ENCODE measurements at regions not wholly inside any gene's neighbourhood (a gene's known extent, or its start where the extent isn't known, plus 50 kb on each side); places are given as distances from the start of the nearest gene placed in this dataset.

DNA sequence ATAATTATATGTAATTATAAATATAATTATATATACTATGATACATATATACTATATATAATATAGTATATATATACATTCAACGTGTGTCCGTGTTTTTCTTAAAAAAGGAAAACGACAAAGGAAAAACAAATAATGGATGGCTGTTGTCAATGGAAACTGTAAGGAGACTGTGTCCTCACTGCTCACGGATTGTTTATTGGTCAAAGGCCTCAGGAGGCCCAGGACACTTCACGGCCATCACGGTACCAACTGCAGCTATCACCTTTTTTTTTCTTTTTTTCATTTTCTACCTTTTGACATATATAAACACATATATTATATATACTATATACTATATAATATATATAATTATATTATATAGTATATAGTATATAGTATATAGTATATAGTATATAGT lies 113.4 kb downstream of the SPTSSA start:
- no peak for DNase-seq

DNA sequence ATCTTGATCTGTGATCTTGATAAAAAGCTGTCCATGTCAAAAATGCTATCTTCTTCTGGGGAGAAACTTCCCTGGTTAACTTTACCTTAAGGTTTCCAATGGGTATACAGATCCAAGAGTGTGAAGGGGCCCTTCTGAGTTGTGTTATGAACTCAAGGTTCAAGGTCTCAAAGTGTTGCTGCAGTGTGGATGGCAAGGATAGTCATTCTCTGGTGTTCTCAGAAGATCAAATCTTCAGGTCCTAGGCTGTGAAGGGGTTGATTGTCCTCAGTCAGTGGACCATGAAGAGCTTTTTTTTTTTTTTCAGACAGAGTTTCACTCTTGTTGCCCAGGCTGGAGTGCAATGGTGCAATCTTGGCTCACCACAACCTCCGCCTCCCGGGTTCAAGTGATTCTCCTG lies 114.4 kb downstream of the SPTSSA start:
- no peak for DNase-seq

DNA sequence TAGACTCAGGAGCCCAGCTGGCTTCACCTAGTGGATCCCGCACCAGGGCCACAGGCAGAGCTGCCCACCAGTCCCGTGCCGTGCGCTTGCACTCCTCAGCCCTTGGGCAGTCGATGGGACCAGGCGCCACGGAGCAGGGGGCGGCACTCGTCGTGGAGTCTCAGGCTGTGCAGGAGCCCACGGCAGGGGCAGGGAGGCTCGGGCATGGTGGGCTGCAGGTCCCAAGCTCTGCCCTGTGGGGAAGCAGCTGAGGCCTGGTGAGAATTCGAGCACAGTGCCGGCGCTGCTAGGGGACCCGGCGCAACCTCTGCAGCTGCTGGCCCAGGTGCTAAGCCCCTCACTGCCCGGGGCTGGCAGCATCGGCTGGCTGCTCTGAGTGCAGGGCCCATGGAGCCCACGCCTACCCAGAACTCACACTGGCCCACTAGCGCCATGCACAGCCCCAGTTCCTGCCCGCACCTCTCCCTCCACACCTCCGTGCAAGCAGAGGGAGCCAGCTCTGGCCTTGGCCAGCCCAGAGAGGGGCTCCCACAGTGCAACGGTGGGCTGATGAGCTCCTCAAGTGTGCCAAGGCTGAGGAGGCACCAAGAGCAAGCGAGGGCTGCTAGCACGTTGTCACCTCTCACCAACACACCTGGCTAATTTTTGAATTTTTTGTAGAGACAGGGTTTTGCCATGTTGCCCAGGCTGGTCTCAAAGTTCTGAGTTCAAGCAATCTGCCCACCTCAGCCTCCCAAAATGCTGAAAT lies 116.1 kb downstream of the SPTSSA start:
- no peak for DNase-seq

DNA sequence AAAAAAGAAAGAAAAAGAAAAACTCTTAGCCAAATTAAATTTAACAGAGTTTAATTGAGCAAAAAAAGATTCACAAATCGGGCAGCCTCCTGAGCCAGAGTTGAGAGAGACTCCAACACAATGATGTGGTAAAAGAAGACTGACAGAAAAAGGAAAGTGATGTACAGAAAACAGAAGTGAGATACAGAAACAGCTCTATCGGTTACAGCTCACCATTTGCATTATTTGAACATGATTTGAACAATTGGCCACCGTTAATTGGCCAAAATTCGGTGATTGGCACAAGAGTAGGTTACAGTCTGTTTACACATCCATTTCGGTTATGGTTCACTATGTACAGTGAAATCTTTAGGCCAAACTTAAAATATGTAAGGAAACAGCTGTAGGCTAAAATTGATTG lies 117.7 kb downstream of the SPTSSA start:
- DNase-seq, result no peak

DNA sequence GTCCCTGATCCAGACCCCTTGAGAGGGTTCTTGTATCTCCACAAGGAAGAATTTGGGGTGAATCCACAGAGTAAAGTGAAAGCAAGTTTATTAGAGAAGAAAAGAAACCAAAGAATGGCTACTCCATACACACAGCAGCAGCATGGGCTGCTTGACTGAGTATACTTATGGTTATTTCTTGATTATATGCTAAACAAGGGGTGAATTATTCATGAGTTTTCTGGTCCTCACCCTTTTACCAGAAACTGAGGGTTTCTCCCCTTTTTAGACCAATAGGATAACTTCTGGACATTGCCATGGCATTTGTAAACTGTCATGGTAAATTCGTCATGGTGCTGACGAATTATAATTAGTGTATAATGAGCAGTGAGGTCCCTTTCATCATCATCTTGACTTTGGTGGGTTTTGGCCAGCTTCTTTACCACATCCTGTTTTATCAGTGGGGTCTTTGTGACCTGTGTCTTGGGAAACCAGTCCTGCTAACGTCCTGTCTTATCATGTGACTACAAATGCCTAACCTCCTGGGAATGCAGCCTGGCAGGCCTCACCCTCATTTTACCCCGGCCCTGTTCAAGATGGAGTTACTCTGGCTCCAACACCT lies 121.9 kb downstream of the SPTSSA start:
- DNase-seq, result no peak

DNA sequence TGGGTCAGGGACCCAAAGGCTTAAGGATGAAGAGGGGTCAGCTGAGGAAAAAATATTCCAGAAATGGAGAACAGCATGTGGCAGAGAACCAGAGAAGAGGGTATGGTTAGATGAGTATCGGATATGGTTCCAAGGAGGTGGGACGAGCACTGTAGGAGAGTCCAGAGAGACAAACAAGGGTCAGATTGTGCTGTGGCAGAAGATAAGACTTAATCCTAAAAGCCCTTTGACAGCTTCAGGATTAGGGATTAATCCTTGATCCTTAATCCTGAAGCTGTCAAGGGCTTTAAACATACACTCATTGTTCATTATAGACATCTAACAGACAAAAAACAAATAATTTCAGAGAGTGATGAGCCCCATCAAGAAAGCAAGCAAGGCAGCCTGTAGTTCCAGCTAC lies 124.0 kb downstream of the SPTSSA start:
- no peak for DNase-seq

DNA sequence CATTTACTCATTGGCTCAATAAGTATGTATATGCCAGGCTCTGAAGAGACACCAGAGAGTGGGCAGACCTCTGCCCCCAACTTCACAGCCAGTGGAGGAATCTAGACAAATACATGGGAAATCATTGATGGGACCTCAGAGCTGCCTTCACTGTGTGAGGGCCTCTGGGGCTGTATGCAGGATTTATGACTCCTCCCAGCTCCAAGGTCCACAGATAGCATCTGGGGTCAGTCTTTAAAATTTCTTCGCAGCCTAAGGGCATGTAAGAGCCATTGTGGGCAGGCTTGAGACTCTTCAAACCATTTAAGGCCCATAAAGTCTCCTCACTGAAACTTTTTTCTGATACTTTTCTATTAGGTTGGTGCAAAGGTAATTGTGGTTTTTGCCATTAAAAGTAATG lies 125.5 kb downstream of the SPTSSA start:
- DNase-seq, result no peak

DNA sequence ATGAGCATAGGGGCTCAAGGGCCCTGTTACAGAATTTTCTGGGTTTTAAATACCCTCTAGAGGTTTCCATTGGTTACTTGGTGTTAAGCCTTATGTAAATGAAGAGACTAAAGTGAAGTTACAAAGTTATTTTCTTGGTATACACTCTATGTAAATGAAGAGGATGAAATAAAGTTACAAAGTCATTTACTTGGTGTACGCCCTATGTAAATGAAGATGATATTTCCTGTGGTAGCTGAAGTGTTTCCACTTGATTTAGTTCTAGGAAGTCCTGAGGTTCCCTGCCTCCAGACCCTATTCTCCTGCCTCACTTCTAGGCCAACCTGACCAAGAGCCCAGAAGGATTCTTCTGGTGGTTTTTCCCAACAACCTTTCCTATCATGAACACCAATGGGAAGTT lies 126.1 kb downstream of the SPTSSA start:
- DNase-seq, result no peak

DNA sequence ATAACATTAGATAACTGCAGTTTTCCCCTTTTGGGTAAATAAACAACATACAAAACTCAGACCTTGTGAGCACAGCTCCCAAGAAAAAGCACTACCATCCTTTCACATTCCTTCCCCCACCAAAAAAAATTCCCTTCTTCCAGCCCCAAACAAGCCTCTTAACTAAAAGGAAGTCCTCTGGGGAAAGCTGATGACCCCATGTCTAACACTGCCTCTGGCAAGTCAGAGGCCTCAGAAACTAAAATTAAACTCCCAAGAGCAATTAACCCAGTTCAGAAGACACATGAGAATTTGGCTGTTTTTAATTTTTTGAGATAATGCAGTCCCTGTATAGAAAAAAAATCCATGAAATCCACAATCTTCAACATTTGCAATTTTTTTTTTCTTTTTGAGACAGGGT lies 127.7 kb downstream of the SPTSSA start:
- no peak for DNase-seq

DNA sequence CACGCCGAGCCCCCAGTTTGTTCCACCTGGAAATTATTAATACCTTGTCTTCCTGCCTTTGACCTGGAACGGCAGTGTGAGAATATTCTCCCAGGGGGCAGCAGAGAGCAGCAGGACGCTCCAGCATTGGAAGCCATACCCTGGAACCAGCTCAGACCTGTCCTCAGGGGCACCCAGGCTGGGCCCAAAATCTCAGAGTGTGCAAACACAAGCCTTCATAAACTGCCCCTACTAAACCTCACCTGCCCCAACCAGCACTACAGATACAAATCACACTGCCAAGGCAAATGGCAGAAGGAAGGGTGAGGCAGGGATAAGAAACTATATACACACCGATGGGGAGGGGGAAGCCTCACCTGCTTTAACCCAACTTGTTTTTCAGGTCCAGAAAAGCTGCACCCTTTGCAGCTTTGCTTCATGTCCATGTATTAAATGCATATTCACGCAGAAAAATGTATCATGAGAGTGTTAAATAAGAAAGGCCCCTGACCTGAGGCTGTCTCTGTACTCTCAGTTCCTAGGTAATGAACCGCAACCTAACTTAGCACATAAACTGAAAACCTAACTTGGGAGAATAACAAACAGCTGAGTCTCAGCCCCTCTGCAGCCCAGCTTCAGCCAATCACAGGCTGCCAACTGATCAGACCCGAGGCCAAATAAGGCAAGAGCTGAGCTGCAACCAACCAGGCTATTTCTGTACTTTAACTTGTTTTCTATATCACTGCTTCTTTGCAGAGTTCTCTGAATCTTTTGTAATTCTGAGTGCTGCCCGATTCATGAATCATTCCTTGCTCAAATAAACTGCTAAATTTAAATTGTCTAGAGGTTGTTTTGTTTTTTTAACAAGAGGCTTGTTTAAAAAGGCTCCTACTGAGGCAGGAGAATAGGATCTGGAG lies 130.1 kb downstream of the SPTSSA start:
- DNase-seq, result peak; percentile 59

DNA sequence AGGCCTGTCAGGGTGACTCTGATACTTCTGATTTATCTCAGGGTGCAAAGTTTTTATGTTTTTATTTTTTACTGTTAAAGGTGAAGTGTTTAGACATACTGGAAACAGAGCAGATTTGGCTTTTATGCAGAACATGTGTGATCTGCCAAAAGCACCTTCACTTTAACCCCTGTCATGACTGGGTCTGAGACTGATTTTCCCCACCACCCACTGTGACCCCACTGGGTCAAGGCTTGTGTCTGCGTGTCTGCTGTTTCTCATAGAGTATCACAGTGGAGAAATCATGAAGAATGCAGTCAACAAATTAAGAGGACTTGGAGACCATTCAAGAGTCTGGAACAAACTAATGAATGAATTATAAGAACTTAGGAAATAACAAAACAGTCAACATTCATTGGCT lies 131.2 kb downstream of the SPTSSA start:
- no peak for DNase-seq

DNA sequence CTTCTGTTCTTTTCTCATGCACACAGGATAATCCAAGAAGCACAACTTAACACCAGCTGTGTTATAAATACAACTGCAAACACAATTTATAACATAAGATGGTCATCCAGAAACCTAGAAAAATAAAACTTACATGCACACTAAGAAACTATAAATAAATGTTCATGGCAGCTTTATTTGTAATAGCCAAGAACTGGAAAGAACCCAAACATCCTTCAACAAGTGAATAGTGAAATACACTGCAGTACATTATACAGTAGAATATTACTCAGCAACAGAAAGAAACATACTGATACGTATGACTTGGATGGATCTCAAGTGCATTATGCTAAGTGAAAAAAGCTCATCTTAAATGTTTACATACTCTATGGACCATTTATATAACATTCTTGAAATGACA lies 132.7 kb downstream of the SPTSSA start:
- DNase-seq, result no peak

DNA sequence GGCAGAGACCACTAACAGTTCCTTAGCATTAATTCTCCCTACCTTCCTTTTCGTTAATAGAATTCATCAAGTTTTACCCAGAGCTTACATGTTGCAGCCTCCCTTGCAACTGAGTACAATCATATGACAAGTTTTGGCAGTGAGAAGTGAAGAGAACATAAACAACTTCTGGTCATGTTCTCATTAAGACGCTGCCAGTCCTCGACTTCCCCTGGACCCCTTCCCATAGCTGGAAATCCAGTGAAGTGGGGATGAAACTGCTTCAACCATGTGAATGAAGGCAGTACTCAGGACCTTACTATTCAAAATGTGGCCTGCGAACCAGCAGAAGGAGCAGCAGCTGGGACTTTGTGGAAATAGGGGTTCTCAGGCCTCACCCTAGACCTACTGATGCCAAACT lies 133.9 kb downstream of the SPTSSA start:
- no peak for DNase-seq

DNA sequence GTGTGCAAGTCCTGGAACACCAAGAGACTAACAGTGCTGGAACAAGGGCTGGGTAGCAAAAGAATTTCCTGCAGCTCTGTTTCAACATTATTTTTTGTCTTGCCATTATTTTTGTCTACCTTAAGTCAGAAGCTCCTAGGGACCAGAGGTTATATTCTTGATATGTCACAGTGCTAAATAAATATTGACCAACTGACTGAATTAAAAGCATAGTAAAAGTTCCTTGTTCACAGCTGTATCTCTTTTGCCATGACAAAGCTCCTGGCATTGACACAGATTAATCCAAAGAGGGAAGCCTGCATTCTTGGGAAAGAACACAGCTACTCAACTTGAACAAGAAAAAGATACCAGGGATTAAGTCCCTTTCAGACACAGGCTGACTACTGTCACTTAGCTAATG lies 136.5 kb downstream of the SPTSSA start:
- DNase-seq, result no peak

DNA sequence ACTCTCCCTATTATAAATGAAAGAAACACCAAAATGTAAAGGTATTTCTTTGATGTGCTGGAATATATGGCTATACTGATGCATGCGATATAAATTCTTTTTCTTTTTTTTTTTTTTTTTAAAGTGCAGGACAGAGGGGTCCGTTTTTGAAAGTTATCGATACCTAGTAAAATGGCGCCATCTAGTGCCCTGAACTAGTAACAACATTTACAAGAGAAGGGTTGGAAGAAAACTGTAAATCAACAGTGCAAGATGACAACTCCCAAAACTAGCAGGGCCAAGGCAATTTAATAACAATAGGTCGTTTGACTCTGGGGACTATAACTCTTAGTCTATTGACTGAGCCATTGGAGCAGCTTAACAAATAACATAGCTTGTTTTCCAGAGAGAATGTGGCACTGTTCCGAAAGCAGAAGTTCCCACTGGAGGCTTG lies 137.7 kb downstream of the SPTSSA start:
- peak; percentile 58 for DNase-seq

DNA sequence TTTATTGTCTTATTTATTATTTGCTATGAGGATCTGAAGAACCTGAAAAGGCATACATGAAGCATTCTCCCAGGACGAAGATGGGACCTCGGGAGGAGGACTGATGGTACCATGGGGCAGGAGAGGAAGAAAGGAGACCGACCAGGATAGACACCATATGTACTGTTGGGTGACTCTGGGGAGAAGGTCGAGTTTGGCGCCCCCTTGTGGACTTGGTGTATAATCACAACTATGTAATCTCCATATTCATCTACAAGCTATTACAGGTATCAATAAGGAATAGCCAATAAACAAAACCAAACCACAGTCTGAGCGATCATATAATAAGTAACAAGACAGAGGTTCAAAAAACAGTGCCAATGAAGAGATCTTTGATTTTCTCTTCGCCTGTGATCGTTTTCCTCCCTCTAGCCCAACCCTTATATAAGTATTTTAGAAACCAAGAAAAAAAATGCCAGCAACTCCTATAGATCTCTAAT lies 139.1 kb downstream of the SPTSSA start:
- peak; percentile 46 for DNase-seq

DNA sequence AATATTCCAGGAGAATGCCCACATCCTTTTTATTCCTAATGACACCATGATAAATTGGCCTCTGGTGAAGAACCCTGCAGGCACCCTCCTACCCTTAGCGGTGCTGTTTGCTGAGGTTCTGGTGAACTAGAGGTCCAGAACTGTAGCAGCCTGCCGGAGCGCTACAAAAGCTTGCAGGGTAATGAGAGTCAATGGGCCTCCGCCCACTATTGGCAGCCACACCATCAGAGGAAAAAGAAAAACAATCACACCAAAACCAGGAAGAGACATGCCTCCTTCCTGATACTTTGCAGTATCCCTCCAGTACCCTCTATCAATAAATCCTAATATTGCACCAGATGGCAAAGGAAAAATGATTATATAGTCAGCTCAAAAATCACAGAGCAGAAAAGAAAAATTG lies 142.9 kb downstream of the SPTSSA start:
- no peak for DNase-seq

DNA sequence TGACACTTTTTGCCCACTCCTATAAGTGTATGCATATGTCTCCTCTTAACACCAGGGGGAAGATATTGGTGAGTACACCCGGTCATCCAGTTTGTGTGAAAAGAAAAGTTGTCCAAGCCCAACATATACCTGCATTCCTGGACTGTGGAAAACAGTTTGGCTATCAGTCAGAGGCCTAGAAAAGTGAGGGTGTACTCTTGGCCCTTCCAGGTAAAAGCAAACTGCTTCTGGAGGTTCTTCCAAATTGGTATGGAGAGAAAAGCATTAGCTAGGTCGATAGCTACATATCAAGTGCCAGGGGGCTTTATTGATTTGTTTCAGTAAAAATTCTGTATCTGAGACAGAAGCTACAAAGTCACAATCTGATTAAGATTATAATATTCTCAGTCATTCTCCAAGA lies 144.0 kb downstream of the SPTSSA start:
- no peak for DNase-seq

DNA sequence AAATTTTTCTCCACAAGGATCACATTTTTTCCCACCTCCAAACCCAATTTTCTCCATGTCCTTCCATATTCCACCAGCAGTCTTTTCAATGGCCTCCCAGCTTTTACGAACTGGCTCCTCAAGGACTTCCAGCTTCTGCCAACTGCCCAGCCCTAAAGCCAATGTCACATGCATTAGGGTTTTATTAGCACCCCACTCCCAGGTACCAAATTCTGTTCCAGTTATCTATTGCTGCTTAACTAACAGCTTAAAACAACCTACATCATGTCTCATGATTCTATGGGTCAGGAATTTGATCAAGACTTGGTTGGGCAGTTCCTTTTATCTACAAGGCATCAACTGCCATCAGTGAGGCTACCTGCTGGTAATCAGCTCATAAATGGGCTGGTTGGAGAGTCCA lies 151.3 kb downstream of the SPTSSA start:
- DNase-seq, result no peak

DNA sequence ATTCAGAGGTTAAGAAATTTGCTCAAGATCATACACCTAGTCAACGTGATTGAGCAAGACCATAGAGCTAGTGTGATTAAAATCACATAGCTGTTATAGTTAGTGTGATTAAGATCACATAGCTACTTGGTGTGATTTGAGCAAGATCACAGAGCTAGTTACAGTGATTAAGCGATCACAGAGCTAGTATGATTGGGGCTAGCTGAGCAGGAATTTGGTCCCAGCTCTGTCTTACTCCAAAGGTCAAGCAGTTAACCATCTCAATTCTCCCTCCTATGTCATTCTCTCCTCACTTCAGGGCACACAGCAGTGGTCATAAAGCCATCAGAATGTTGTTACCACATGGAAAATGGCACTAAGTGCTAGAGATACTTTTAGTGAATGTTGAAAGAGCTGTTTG lies 158.2 kb downstream of the SPTSSA start:
- no peak for DNase-seq

DNA sequence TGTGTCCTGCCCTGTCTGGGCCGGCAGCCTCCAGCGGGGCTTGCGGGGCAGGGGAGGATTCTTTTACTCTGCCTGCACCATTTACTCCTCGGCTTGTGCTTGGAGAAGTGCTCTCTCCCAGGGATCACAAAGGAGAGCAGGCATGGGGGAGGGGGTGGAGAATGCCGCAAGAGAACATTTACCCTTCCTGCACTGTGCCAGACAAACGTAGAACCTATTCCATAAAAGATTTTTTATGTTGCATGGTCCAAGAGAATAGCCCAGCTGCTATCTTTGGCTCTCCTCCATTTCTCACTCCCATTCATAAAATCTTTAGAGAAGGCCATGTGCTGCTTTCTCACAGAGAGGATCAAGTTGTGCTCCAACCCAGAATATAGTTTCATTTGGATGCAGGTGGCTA lies 159.4 kb downstream of the SPTSSA start:
- peak; percentile 6 for DNase-seq

DNA sequence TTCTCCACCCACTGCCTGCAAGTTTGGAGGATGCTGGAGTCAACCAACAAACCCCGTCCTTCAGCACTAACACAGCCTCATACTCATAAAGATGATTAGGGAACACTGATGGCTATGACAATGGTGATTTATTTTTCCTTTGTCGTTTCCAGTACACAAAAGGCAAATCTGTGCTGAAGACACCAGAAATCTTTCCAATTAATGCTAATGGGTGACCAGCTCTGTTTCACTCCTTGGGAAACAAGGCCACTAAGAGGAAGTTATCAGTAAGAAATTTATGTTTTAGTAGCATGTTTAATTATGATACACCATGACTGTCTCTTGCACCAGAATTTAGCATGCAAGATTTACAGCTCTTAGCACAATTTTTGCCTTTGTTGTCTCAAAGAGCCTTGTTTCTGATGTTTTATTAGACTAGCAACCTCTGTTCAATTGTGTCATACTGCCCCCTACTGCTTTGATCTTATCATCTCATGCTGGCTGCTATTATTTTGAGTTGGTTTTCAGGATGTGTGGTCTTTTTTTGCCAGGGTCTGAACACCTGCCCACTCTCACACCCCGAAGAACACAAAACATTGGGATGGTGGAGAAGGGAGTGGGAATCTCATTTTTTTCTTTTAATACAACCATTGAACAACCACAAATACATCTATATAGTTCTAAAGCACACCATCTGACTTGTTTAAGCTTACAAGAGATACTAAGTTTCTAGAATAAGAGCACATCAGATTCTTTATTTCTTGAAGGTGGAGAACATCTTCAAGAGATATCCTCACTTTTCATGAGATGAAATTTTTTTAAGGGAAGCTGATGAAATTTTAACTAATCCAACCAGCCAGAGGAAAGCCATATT lies 160.9 kb downstream of the SPTSSA start:
- DNase-seq, result peak; percentile 53

DNA sequence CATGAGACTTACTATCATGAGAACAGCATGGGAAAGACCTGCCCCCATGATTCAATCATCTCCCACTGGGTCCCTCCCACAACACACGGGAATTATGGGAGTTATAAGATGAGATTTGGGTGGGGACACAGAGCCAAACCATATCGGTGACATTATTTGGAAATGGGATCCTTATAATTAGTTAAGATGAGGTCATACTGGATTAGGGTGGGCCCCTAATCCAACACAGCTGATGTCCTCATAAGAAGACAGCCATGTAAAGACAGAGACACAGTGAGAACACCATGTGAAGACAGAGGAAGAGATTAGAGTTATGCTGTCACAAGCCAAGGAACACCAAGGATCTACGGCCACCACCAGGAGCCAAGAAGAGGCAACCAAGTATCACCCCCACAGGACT lies 161.7 kb downstream of the SPTSSA start:
- DNase-seq, result no peak

All from NCI-H2171 (cell line).